ENCODE measurements at regions not wholly inside any gene's neighbourhood (a gene's known extent, or its start where the extent isn't known, plus 50 kb on each side); places are given as distances from the start of the nearest gene placed in this dataset.

DNA sequence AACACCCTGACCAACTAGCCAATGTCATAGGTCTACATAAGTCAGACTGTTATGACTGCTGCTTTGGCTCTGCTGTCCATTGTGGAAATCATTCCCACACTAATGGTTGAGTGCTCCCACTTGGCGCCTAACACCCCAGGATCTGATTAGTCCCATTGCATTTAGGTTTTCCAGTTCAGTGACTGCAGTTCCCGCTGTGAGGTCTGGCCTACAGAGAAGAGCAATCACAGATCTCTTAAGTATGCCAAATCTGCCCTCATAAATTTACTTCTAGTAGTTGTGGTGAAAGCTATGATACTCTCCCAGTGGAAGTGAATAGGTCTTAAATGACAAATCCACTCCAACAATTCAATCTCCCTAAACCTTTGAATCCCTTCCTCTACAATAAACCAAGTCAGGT is 77.3 kb upstream of the IL2 start:
- Histone ChIP-seq H3K36me3 (ENCODE audit: low read depth, low read length) (no peaks in the 10 kb centered on the region), H3K9me3 (ENCODE audit: low read length) (no peaks in the 10 kb centered on the region), H3K4me3 (ENCODE audit: low read length) (no peak overlapping the region), H3K4me2 (ENCODE audit: low read length) (no peak overlapping the region), H3K9me2 (replicated peaks; ENCODE audit: low read length) (no peaks in the 10 kb centered on the region), H3K4me1 (ENCODE audit: insufficient read depth, low read length) (no peaks in the 10 kb centered on the region), H3K27ac (ENCODE audit: low read length) (no peak overlapping the region), H3F3A (ENCODE audit: low read length, unreplicated experiment) (no peaks in the 10 kb centered on the region), H4K20me1 (ENCODE audit: low read length) (no peaks in the 10 kb centered on the region), H3K9ac (ENCODE audit: low read length) (no peak overlapping the region), H3K27me3 (ENCODE audit: low read length) (no peaks in the 10 kb centered on the region), H2AFZ (ENCODE audit: low read length) (no peak overlapping the region), H3K79me2 (ENCODE audit: low read length) (no peaks in the 10 kb centered on the region)
- no TSS peak for BruUV-seq (replicated peaks)
- CTCF ChIA-PET: no interaction called here
- DNase-seq (no peak), ATAC-seq (no peak)
- POLR2A ChIA-PET (ENCODE audit: unreplicated experiment): no interaction called here
- TF ChIP-seq CTCF (conservative IDR thresholded peaks at IDR 0.05; ENCODE audit: low read depth, low read length) (no peak), EZH2 (IDR thresholded peaks at IDR 0.05; ENCODE audit: low read length, unreplicated experiment) (no peak), EZH2phosphoT487 (IDR thresholded peaks at IDR 0.05; ENCODE audit: borderline replicate concordance, low read length) (no peak)
- intact Hi-C loops (cut with micrococcal nuclease): no loop called here

DNA sequence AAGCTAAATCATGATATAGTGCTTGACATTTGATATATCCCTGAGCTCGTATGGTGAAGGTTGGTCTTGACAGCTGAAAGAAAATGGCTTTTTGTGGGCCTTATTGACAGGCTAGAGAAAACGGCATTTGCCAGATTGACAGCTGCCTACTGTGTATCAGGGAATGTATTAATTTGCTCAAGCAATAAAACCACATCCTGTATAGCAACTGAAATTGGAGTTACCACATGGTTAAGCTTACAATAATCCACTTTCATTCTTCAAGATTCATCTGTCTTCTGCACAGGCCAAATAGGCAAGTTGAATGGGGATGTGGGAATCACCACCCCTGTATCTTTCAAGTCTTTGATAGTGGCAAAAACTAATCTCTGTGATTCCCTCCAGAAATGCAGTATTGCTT is 76.2 kb upstream of the IL2 start:
- CTCF ChIA-PET: no interaction called here
- intact Hi-C loops (cut with micrococcal nuclease): no loop called here
- POLR2A ChIA-PET (ENCODE audit: unreplicated experiment): no interaction called here

GRCh38 chr4:122531514-122531913 is 75.0 kb upstream of the IL2 start:
- intact Hi-C loops (cut with micrococcal nuclease): no loop called here
- H3K9me2 ChIP-seq (replicated peaks; ENCODE audit: low read length): no peaks in the 10 kb centered on the region
- ChIA-PET CTCF (no interaction called here), POLR2A (ENCODE audit: unreplicated experiment) (no interaction called here)
- no peaks in the 10 kb centered on the region for H4K20me1 ChIP-seq (ENCODE audit: low read length)
- H3K4me1 ChIP-seq (ENCODE audit: insufficient read depth, low read length): no peaks in the 10 kb centered on the region
- TF ChIP-seq CTCF (conservative IDR thresholded peaks at IDR 0.05; ENCODE audit: low read depth, low read length) (no peak), EZH2phosphoT487 (IDR thresholded peaks at IDR 0.05; ENCODE audit: borderline replicate concordance, low read length) (no peak), EZH2 (IDR thresholded peaks at IDR 0.05; ENCODE audit: low read length, unreplicated experiment) (no peak)
- ATAC-seq (no peak), DNase-seq (no peak)
- H3F3A ChIP-seq (ENCODE audit: low read length, unreplicated experiment): no peaks in the 10 kb centered on the region
- no peaks in the 10 kb centered on the region for H3K9me3 ChIP-seq (ENCODE audit: low read length)
- H2AFZ ChIP-seq (ENCODE audit: low read length): no peak overlapping the region
- no peak overlapping the region for H3K4me3 ChIP-seq (ENCODE audit: low read length)
- no peaks in the 10 kb centered on the region for H3K27me3 ChIP-seq (ENCODE audit: low read length)
- no TSS peak for BruUV-seq (replicated peaks)
- no peak overlapping the region for H3K4me2 ChIP-seq (ENCODE audit: low read length)
- H3K79me2 ChIP-seq (ENCODE audit: low read length): no peaks in the 10 kb centered on the region
- no peak overlapping the region for H3K27ac ChIP-seq (ENCODE audit: low read length)
- no peak overlapping the region for H3K9ac ChIP-seq (ENCODE audit: low read length)
- H3K36me3 ChIP-seq (ENCODE audit: low read depth, low read length): no peaks in the 10 kb centered on the region

More for the DNA sequence above, 76.2 kb upstream of the IL2 start:
- TF ChIP-seq EZH2 (IDR thresholded peaks at IDR 0.05; ENCODE audit: low read length, unreplicated experiment) (no peak), CTCF (conservative IDR thresholded peaks at IDR 0.05; ENCODE audit: low read depth, low read length) (no peak), EZH2phosphoT487 (IDR thresholded peaks at IDR 0.05; ENCODE audit: borderline replicate concordance, low read length) (no peak)
- H3K9ac ChIP-seq (ENCODE audit: low read length): no peak overlapping the region
- H3K4me3 ChIP-seq (ENCODE audit: low read length): no peak overlapping the region
- no peaks in the 10 kb centered on the region for H3F3A ChIP-seq (ENCODE audit: low read length, unreplicated experiment)
- no peaks in the 10 kb centered on the region for H3K4me1 ChIP-seq (ENCODE audit: insufficient read depth, low read length)
- no peak for ATAC-seq
- DNase-seq: no peak
- H2AFZ ChIP-seq (ENCODE audit: low read length): no peak overlapping the region
- no peaks in the 10 kb centered on the region for H4K20me1 ChIP-seq (ENCODE audit: low read length)
- H3K79me2 ChIP-seq (ENCODE audit: low read length): no peaks in the 10 kb centered on the region
- no peak overlapping the region for H3K27ac ChIP-seq (ENCODE audit: low read length)
- no peaks in the 10 kb centered on the region for H3K36me3 ChIP-seq (ENCODE audit: low read depth, low read length)
- no peaks in the 10 kb centered on the region for H3K9me3 ChIP-seq (ENCODE audit: low read length)
- no TSS peak for BruUV-seq (replicated peaks)
- H3K9me2 ChIP-seq (replicated peaks; ENCODE audit: low read length): no peaks in the 10 kb centered on the region
- H3K4me2 ChIP-seq (ENCODE audit: low read length): no peak overlapping the region
- no peaks in the 10 kb centered on the region for H3K27me3 ChIP-seq (ENCODE audit: low read length)
